Amygdala (tissue), 56 donors: ENCODE measurements at regions not wholly inside any gene's neighbourhood (a gene's known extent, or its start where the extent isn't known, plus 50 kb on each side); places are given as distances from the start of the nearest gene placed in this dataset.
A peak's percentile ranks its signal among the peaks of the same experiment; 100 is the strongest.
"Not testable (repeated sequence)": the region's sequence is repeated elsewhere in the genome, so short reads cannot be mapped to it uniquely, and the experiment has no call there.

Experiments
- DNase-seq, 56 donors: peaks; one replicate each; lab custom pipeline; 2025; lab: John Stamatoyannopoulos, UW

- no peak for DNase-seq
Measured at GRCh38 chr5:101532430-101532829, 629.3 kb upstream of the ST8SIA4 start.

DNA sequence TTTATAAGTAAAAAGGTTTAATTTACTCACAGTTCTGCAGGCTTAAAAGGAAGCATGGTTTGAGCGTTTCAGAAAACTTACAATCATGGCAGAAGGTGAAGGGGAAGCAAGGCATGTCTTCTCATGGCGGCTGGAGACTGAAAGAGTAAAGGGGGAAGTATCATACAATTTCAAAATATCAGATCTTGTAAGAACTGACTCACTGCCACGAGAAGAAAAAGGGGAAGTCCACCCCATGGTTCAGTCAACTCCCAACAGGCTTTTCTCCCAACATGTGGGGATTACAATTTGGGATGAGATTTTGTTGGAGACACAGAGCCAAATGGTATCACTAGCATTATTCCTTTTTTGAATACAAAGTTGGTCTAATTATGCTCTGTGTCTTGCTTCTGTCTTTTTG is 627.9 kb upstream of the ST8SIA4 start:
- DNase-seq, result no peak

- not testable (repeated sequence) for DNase-seq
Measured at GRCh38 chr5:101529094-101529493, 626.0 kb upstream of the ST8SIA4 start.

DNA sequence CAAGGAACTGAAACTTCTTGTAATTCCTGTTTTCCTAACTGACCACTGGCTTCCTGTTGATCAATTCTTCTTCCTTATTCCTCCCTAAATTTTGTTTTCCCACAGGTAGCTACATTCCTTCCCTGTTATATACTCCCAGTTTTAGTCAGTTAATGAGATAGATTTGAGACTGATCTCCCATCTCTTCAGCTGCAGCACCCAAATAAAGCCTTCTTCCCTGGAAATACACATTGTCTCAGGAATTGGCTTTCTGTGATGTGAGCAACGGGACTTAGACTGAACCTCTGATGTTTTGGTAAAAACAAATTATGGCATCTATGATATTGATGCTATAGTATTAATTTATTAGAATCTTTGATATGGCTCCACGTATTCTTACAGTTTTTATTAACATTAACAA is 617.3 kb upstream of the ST8SIA4 start:
- DNase-seq, result no peak

DNA sequence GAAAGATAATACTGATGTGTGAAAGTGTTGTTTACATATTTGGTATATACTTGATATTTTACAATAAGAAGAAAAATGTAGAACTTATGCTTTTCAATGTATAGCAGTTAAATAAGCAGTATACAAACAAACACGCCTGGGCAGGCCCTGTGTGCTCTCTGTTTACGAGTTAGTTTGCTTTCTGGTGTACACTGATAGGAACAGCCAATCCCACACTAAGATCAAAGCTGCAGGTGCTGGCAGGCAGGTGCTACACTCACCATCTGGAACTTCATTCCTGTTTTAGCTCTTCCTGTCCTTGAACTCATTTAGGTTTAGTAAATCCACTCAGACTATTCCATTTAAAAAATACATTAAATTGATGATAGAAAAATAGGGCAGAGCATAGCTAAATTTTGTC is 614.7 kb upstream of the ST8SIA4 start:
- DNase-seq, result no peak

DNA sequence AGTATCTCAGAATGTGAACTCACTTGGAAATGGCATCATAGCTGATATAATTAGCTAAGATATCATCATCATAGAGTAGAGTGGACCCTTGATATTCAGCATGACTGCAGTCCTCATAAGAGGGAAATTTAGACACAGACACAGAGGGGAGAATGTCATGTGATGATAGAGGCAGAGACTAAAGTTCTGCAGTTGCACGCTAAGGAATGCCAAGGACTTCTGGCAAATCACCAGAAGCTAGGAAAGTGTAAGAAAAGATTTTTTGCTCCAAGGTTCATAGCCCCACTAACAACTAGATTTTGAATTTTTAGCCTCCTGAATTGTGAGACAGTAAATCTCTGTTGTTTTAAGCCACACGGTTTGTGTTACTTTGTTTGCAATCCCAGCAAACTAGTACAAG is 612.6 kb upstream of the ST8SIA4 start:
- DNase-seq, result no peak

DNA sequence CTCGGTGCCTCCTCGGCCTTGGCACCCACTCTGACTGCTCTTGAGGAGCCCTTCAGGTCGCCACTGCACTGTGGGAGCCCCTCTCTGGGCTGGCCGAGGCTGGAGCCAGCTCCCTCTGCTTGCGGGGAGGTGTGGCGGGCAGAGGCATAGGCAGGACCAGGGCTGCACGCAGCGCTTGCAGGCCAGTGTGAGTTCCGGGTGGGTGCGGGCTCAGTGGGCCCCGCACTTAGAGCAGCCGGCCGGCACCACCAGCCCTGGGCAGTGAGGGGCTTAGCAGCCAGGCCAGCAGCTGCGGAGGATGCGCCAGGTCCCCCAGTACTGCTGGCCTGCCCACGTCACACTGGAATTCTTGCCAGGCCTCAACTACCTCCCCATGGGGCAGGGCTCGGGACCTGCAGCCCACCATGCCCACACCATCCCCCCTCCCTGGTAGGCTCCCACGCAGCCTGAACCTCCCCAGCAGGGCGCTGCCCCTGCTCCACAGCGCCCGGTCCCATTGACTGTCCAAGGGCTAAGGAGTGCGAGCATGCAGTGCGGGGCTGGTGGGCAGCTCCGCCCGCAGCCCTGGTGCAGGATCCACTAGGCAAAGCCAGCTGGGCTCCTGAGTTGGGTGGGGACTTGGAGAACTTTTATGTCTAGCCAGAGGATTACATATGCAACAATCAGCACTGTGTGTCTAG is 602.9 kb upstream of the ST8SIA4 start:
- no peak for DNase-seq

GRCh38 chr5:101482931-101483330 is 579.8 kb upstream of the ST8SIA4 start:
- no peak for DNase-seq

GRCh38 chr5:101473483-101473882 is 570.4 kb upstream of the ST8SIA4 start:
- no peak for DNase-seq

- no peak for DNase-seq
Measured at GRCh38 chr5:101461455-101461854, 558.4 kb upstream of the ST8SIA4 start.

DNA sequence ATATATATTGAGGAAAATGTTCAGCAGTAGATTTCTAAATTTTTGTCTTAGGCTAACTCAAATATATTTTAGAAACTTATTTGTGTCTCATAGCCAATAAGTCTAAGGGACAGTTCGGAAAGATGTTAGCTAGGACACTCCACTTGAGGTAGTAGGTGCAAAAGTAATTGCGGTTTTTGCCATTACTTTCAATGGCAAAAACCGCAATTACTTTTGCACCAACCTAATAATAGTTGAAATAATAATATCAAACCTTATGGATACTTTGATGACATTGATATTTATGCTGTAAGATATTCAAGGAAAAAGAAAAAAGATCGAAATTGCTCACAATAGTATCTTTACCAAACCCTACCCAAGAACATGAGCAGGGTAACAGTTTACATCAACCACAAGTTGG is 555.5 kb upstream of the ST8SIA4 start:
- no peak for DNase-seq

DNA sequence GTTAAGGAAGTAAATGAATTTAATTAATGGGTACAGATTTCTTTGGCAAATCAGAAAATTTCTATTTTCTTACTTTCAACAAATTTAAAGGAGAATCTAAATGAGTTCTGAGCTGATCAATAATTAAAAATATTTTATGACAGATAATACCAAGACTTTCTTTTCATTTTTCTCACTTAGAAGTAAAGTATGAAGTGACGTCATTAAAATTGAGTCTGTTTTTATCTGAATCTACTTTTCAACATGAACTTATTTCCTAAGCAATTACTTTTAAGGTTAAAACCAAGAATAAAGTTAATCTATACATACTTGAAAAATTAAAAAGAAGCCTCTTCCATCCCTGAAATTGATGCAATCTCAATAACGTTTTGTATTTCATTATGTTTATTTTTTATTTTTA is 552.8 kb upstream of the ST8SIA4 start:
- DNase-seq, result no peak

- DNase-seq, result no peak
Measured at GRCh38 chr5:101455048-101455447, 552.0 kb upstream of the ST8SIA4 start.

DNA sequence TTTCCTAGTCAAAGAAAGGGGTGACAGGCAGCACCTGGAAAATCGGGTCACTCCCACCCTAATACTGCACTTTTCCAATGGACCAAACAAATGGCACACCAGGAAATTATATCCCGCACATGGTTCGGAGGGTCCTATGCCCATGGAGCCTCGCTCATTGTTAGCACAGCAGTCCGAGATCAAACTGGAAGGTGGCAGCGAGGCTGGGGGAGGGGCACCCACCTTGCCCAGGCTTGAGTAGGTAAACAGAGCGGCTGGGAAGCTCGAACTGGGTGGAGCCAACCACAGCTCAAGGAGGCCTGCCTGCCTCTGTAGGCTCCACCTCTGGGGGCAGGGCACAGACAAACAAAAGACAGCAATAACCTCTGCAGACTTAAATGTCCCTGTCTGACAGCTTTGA is 539.2 kb upstream of the ST8SIA4 start:
- DNase-seq, result not testable (repeated sequence)

DNA sequence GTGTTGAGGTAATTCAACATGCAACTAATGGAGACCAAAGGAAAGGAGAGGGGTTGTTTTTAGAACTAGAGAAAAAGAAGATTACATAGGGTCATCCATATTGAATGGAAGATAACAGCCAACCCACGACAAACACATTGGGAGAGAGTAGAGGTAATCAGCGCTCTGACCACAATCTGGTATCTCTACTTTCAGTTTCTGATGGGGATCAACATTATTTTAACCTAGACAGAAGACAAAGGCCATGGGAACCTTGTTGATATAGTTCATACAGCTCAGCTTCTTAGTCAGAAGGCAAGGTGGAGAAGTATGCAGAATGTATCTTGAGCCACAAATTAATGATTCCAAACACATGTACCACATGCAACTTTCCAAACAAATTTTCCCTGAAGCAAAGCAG is 537.1 kb upstream of the ST8SIA4 start:
- DNase-seq, result no peak

DNA sequence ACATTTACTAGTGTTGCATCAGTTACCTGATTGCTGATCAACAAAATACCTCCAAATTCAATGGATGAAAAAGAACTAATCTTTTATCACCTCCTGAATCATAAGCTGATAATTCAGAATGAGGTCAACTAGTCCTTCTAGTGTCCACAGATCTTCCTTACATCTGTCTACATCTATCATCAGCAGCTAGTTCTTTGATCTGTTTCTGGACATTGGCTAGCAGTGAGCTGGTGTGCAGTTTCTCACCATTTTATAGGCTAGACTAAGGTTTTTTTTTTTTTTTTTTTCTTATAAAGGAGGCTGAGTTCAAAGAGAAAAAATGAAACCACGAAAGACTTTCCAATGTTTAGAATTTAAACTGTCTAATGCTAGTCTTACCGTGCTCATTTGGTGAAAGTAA is 534.3 kb upstream of the ST8SIA4 start:
- no peak for DNase-seq

GRCh38 chr5:101435768-101436167 is 532.7 kb upstream of the ST8SIA4 start:
- no peak for DNase-seq

GRCh38 chr5:101431201-101431600 is 528.1 kb upstream of the ST8SIA4 start:
- DNase-seq, result no peak

GRCh38 chr5:101430551-101430950 is 527.5 kb upstream of the ST8SIA4 start:
- DNase-seq, result no peak

DNA sequence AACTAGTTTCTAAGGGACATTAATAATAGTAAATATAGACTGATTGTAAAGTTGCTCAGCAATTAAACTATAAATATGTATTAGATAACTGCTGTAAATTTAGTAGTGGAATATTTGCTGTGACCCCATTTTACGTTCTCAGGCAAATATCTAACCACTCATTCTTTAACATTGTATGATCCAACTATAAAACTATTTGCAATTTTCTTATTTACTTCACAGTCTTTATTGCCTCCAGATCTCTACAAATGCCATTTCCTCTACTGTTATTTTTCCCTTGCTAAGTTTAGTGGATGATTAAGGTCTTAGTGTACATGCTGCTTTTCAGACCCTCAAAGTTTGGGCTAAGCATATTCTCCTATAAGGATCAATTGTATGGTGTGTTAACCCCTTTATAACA is 526.2 kb upstream of the ST8SIA4 start:
- DNase-seq, result no peak

GRCh38 chr5:101425339-101425859 is 522.3 kb upstream of the ST8SIA4 start:
- no peak for DNase-seq

GRCh38 chr5:101424530-101425175 is 521.6 kb upstream of the ST8SIA4 start:
- peak in 2 of 56 donors; percentile 1 to 2 for DNase-seq
